B cell (primary cell): ENCODE measurements at regions not wholly inside any gene's neighbourhood (a gene's known extent, or its start where the extent isn't known, plus 50 kb on each side); places are given as distances from the start of the nearest gene placed in this dataset.
"Not testable (repeated sequence)": the region's sequence is repeated elsewhere in the genome, so short reads cannot be mapped to it uniquely, and the experiment has no call there.

ENCODE experiments used
- ATAC-seq: fragments of 200-7000 bp; cut with Tn5 transposase; one replicate; pipeline ENCODE4 v1.10.0; 2021; ENCODE audit warnings: low read depth, mild to moderate bottlenecking, moderate number of reproducible peaks, moderate library complexity
- CTCF ChIA-PET: fragments of 350-600 bp; sonication (Branson Sonifier 250); formaldehyde crosslinking; loops from one replicate; lab custom pipeline; 2021; ENCODE audit warnings: antibody characterized with exemption, inconsistent platforms; lab: Charles Lee
- POLR2A ChIA-PET: fragments of 350-600 bp; sonication (Branson Sonifier 250); formaldehyde crosslinking; loops from one replicate; lab custom pipeline; 2021; ENCODE audit warnings: antibody characterized with exemption; lab: Charles Lee
- DNase-seq: peaks from one replicate; pipeline ENCODE4 v3.0.0; 2013
- H2AFZ ChIP-seq: 2 replicates; pipeline ENCODE4 v1.6.1; 2012; ENCODE audit warnings: mild to moderate bottlenecking, low read depth, low read length; ENCODE audit not compliant: insufficient read depth, poor library complexity, severe bottlenecking
- H3K27ac ChIP-seq, 2 donors: 1 replicate in 1 of 2; 2 replicates in 1 of 2; pipeline ENCODE4 v1.5.1; 2012 to 2013; ENCODE audit warnings: low read length in 2 of 2, mild to moderate bottlenecking in 2 of 2, moderate library complexity in 1 of 2
- H3K27me3 ChIP-seq, 4 experiments: fragments of 200-600 bp in 1 of 4; sonication (generic) in 1 of 4; replicated peaks in 1 of 4; 1 replicate in 2 of 4; 2 replicates in 2 of 4; pipeline versions ENCODE4 v1.6.1 to v1.7.0; 2013 to 2016; ENCODE audit warnings: low read length in 3 of 4, mild to moderate bottlenecking in 2 of 4, mixed read lengths in 1 of 4, moderate library complexity in 1 of 4; ENCODE audit not compliant: insufficient read depth in 4 of 4, control insufficient read depth in 3 of 4; ENCODE audit errors: control extremely low read depth in 1 of 4
- H3K36me3 ChIP-seq, 2 experiments: replicated peaks in 1 of 2; 1 replicate in 1 of 2; 2 replicates in 1 of 2; pipeline versions ENCODE4 v1.6.1 to v1.7.1; 2013; ENCODE audit warnings: low read length in 1 of 2; ENCODE audit not compliant: insufficient read depth in 2 of 2, control insufficient read depth in 1 of 2; ENCODE audit errors: control extremely low read depth in 1 of 2, extremely low read depth in 1 of 2
- H3K4me1 ChIP-seq, 2 donors: fragments of 200-600 bp in 1 of 2; sonication (generic) in 1 of 2; 1 replicate in 1 of 2; 2 replicates in 1 of 2; pipeline versions ENCODE4 v1.5.1 to v1.6.1; 2013 to 2017; ENCODE audit warnings: low read length in 2 of 2; ENCODE audit not compliant: control insufficient read depth in 2 of 2, insufficient read depth in 2 of 2
- H3K4me2 ChIP-seq: replicated peaks from 2 replicates; pipeline ENCODE3; 2012; ENCODE audit warnings: mild to moderate bottlenecking, low read depth, low read length; ENCODE audit not compliant: poor library complexity, severe bottlenecking
- H3K4me3 ChIP-seq, 5 experiments: fragments of 200-600 bp in 1 of 5; sonication (generic) in 1 of 5; 1 replicate in 3 of 5; 2 replicates in 2 of 5; pipeline versions ENCODE4 v1.5.1 to v1.7.0; 2011 to 2016; ENCODE audit warnings: low read length in 4 of 5, mild to moderate bottlenecking in 4 of 5, low read depth in 2 of 5, control low read depth in 1 of 5, moderate library complexity in 1 of 5; ENCODE audit not compliant: insufficient read depth in 1 of 5; ENCODE audit errors: control extremely low read depth in 1 of 5, extremely low read depth in 1 of 5
- H3K79me2 ChIP-seq: fragments of 200-600 bp; sonication (generic); one replicate; pipeline ENCODE4 v1.6.0; 2016; ENCODE audit warnings: low read length; ENCODE audit not compliant: control insufficient read depth, insufficient read depth
- H3K9ac ChIP-seq: fragments of 200-600 bp; sonication (generic); 2 replicates; pipeline ENCODE4 v1.6.1; 2017; ENCODE audit warnings: mild to moderate bottlenecking, low read length, moderate library complexity
- H3K9me3 ChIP-seq, 3 donors: one replicate each; pipeline versions ENCODE4 v1.6.1 to v1.7.1; 2013; ENCODE audit warnings: low read length in 2 of 3; ENCODE audit not compliant: control insufficient read depth in 2 of 3, insufficient read depth in 1 of 3; ENCODE audit errors: control extremely low read depth in 1 of 3
- H4K20me1 ChIP-seq: 2 replicates; pipeline ENCODE4 v1.6.0; 2012; ENCODE audit warnings: mild to moderate bottlenecking, low read length; ENCODE audit not compliant: insufficient read depth, control insufficient read depth, poor library complexity, severe bottlenecking
- H3K27ac Mint-ChIP-seq: one replicate; pipeline ENCODE4 v1.8.0; 2021; ENCODE audit warnings: mixed read lengths
- H3K27me3 Mint-ChIP-seq: one replicate; pipeline ENCODE4 v1.8.0; 2021; ENCODE audit warnings: mixed read lengths
- H3K4me1 Mint-ChIP-seq: one replicate; pipeline ENCODE4 v1.8.0; 2021; ENCODE audit warnings: mixed read lengths
- H3K4me3 Mint-ChIP-seq: one replicate; pipeline ENCODE4 v1.8.0; 2021; ENCODE audit warnings: mixed read lengths
- H3K9me3 Mint-ChIP-seq: one replicate; pipeline ENCODE4 v1.8.0; 2022; ENCODE audit warnings: mixed read lengths; ENCODE audit not compliant: insufficient read depth
- WGBS: methylation state at CpG from one replicate; pipeline ENCODE4 v1.1.5; 2013; ENCODE audit warnings: missing lambda C conversion rate; ENCODE audit not compliant: insufficient coverage; 5-methylcytosine and 5-hydroxymethylcytosine counted together
- intact Hi-C: fragments of 100-400 bp; cut with micrococcal nuclease; formaldehyde crosslinking; loops from one replicate; pipeline ENCODE4 v1.10.0; 2022

DNA sequence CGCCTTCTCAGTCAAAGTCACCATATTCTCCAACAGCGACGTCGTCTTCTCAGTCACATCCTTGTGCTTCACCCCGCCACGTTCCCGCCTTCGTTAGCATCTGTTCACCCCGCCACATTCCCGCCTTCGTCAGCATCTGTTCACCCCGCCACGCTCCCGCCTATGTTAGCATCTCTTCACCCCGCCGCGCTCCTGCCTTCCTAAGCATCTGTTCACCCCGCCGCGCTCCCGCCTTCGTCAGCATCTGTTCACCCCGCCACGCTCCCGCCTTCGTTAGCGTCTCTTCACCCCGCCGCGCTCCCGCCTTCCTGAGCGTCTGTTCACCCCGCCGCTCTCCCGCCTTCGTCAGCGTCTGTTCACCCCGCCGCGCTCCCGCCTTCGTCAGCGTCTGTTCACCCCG lies 816.4 kb upstream of the TPTE start:
- H3K36me3 ChIP-seq, intact Hi-C loops, H3K27ac ChIP-seq, H3K9me3 Mint-ChIP-seq, H3K4me3 Mint-ChIP-seq, H3K4me1 Mint-ChIP-seq, H3K4me1 ChIP-seq, DNase-seq, H3K4me3 ChIP-seq, POLR2A ChIA-PET, H4K20me1 ChIP-seq, H3K4me2 ChIP-seq, H3K9me3 ChIP-seq, CTCF ChIA-PET, H3K79me2 ChIP-seq, ATAC-seq, H3K27me3 Mint-ChIP-seq, H3K9ac ChIP-seq, H2AFZ ChIP-seq, H3K27ac Mint-ChIP-seq, H3K27me3 ChIP-seq: not testable (repeated sequence)
- WGBS, result 80% methylated on average over 27 of the region's 44 CpGs

DNA sequence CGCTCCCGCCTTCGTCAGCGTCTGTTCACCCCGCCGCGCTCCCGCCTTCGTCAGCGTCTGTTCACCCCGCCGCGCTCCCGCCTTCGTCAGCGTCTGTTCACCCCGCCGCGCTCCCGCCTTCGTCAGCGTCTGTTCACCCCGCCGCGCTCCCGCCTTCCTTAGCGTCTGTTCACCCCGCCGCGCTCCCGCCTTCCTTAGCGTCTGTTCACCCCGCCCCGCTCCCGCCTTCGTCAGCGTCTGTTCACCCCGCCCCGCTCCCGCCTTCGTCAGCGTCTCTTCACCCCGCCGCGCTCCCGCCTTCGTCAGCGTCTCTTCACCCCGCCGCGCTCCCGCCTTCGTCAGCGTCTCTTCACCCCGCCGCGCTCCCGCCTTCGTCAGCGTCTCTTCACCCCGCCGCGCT lies 815.9 kb upstream of the TPTE start:
- DNase-seq, H3K9me3 Mint-ChIP-seq, intact Hi-C loops, H3K4me1 Mint-ChIP-seq, H3K27me3 ChIP-seq, H3K4me3 ChIP-seq, H3K9ac ChIP-seq, CTCF ChIA-PET, H3K4me2 ChIP-seq, H3K36me3 ChIP-seq, H2AFZ ChIP-seq, H3K27ac Mint-ChIP-seq, ATAC-seq, H4K20me1 ChIP-seq, H3K79me2 ChIP-seq, H3K27ac ChIP-seq, H3K27me3 Mint-ChIP-seq, H3K9me3 ChIP-seq, H3K4me1 ChIP-seq, POLR2A ChIA-PET, H3K4me3 Mint-ChIP-seq: not testable (repeated sequence)
- 76% methylated on average over 11 of the region's 63 CpGs for WGBS

DNA sequence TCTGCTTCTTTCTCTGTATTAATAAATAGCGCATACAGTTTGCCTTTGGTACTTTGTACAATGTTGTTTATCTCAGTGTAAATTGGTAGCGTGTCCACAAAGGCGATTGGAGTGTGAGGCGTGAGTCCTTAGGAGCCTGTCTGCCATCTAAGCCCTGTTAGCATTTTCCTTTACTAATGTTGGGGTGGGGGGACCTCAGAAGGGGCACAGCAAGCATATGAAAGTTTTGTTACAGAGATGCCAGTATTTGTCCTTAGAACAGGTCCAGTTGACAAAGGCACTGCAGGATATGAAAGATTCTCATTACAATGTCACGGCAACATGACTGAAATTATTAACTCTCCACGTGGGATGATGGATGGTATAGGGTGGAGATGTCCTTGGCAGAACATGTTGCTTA lies 796.8 kb upstream of the TPTE start:
- WGBS, result 100% methylated on average over 1 of the region's 6 CpGs
- H3K27ac Mint-ChIP-seq, H3K36me3 ChIP-seq, intact Hi-C loops, H2AFZ ChIP-seq, H3K27me3 Mint-ChIP-seq, H3K9me3 Mint-ChIP-seq, H3K79me2 ChIP-seq, H3K9ac ChIP-seq, ATAC-seq, POLR2A ChIA-PET, H3K4me3 Mint-ChIP-seq, H4K20me1 ChIP-seq, H3K4me3 ChIP-seq, H3K27ac ChIP-seq, H3K4me1 Mint-ChIP-seq, H3K4me1 ChIP-seq, CTCF ChIA-PET, DNase-seq, H3K4me2 ChIP-seq, H3K27me3 ChIP-seq: not testable (repeated sequence)
- peaks cover 2 to 14% (median 7%) of the 10 kb centered on the region in 3 donors for H3K9me3 ChIP-seq

DNA sequence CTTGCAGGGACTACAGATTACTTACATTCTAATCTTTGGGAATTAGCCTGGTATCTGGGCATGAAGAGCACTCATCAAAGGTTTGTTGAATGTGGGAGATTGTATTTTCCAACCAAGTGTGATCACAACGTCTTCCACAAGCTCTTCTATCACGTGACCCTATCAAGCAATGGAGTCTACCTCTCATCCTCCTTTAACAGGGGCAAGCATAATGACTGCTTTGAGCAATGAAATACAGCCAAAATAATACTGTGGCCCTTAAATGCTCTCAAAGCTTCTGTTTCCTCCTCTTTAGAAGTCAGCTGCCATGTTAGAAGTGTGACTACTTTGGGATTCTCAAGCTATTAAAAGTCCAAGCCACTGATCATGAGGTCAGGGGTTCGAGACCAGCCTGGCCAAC lies 794.2 kb upstream of the TPTE start:
- H2AFZ ChIP-seq, DNase-seq, H3K4me3 Mint-ChIP-seq, H3K27me3 Mint-ChIP-seq, H3K4me1 Mint-ChIP-seq, H3K27ac ChIP-seq, H3K79me2 ChIP-seq, H3K4me1 ChIP-seq, H3K36me3 ChIP-seq, H3K4me2 ChIP-seq, intact Hi-C loops, CTCF ChIA-PET, H3K9ac ChIP-seq, ATAC-seq, H3K27me3 ChIP-seq, POLR2A ChIA-PET, H3K9me3 Mint-ChIP-seq, H3K4me3 ChIP-seq, H4K20me1 ChIP-seq, H3K27ac Mint-ChIP-seq: not testable (repeated sequence)
- WGBS, result 25% methylated on average over 3 of the region's 3 CpGs
- peaks cover 2 to 13% (median 7%) of the 10 kb centered on the region in 3 donors for H3K9me3 ChIP-seq
